Activated CD8-positive, alpha-beta memory T cell treated with anti-CD3 and anti-CD28 coated beads, Interleukin-2, amount 50 U/mL, for 24 hours (primary cell): ENCODE measurements at regions not wholly inside any gene's neighbourhood (a gene's known extent, or its start where the extent isn't known, plus 50 kb on each side); places are given as distances from the start of the nearest gene placed in this dataset.

Source experiments
- DNase-seq: peaks from one replicate; pipeline ENCODE4 v3.0.0-alpha.2; 2020; ENCODE audit errors: extremely low read depth

DNA sequence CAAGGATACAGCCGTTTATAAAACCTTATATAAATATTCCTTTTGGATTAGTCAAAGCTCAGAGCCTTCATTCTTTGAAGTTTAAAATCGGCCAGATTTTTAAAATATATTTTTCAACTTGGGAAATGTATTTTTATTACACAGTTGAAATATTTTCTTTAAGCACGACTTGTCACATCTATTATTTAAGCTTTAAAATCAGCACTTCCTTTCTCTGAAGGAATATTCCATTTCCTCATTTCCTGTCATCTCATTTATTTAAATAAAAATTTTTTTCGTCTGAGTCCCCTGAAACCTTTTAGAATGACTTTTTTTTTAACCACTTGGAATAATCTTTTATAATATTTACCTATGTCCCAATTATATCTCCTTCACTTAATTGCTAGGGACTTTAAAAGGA lies 107.5 kb upstream of the PDE3A start:
- DNase-seq, result no peak

DNA sequence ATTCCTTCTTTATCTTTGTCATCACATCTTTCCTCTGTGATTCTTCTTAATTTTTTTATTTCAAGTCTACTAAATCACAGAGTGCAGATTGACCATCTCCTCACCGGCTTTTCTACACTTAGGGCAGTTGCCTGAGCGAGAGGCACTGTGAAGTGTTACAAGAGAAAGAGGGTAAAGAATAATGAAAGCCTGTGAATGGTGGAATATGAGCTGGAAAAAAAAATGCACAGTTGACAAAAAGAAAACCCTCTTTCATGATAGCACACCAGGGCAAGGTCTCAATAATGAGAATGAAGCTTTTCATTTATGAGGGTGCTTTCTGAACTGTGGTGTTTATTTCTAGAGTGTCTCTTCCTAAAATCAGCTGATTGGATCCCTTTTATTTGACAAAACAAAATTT lies 106.2 kb upstream of the PDE3A start:
- DNase-seq, result no peak

DNA sequence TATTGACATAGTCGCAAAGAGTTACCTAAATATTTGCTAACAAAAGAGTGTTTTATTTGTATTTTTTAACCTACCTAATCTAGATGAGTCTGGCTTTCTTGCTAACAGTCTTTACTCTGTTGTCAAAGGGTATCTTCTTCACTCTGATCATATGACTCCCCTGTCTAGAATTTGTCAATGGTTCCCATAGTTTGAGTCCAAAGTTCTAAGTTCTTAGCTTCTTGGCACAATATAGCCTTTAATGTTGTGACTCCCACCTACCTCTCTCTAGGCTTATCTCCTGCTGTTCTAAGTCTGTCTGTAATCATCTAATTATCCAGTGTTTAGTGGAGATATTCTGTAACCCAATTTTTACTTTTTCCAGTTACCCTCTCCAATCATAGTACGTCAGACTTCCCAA lies 104.3 kb upstream of the PDE3A start:
- DNase-seq, result no peak

DNA sequence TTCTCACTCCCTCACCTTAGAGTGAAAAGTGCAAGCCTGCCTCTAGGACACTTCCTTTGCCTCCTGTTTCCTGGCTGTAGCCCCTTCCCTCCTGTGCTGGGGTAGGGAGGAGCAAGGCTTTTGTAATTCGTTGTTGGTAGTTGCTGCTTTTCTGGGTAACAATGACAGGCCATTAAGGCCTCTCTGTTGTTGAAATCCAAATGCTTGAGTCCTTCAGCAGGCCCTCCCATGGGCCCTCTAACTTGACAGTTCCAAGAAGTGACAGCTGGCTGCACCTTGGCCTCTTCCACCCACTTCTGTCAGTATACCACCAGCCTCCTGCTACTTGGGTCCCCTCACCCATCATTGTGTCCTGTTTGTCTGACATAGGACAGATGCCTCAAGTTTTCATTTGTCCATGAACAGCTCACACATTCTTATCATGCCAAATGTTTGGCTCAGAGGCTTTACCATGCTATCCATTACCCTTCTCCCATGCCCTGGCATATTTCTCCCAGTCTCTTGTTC lies 103.7 kb upstream of the PDE3A start:
- DNase-seq, result no peak

DNA sequence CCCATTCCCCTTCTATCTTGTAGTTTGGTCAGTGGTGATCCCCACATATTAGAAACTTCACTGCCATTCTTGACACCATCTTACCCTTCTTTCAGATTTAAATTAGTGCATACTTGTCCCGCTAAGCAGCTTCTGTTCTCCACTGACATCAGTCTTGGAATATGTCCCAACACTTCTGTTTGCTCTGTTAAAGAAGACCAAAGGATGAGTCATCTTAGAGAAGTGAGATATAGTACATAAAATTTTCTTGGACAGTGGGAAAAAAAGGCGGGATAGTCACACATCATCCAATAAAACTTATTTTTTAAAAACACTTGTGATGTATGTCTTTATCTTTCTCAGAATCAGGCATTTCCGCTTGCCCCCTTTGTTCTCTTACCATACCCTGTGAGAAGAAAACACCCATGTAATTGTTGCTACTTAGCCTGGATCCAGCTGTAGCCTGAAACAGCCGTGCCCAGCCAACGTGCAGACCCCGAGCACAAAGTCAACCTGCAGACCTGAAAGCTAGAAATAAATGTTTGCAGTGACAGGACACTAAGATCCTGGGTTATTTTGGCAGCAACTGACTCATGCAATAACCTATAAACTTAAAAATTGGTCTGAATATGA lies 100.1 kb upstream of the PDE3A start:
- DNase-seq, result no peak

DNA sequence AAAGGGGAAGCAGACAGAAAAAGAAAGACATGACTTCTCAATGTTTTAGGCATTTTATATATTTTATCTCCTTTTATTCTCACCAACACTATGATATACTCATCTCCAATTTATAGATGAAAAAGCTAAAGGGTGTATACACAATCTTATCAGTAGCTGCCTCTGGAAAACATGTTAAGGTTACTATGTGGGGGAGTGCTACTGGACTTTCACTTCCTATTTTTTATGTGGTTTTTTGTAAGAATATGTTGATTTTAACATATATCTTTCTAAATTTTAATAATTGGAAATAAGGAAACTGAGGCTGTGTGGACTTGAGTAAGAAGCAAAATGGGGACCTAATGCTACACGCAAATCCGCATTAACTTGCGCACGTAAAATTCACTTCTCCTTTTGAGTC lies 99.6 kb upstream of the PDE3A start:
- no peak for DNase-seq

DNA sequence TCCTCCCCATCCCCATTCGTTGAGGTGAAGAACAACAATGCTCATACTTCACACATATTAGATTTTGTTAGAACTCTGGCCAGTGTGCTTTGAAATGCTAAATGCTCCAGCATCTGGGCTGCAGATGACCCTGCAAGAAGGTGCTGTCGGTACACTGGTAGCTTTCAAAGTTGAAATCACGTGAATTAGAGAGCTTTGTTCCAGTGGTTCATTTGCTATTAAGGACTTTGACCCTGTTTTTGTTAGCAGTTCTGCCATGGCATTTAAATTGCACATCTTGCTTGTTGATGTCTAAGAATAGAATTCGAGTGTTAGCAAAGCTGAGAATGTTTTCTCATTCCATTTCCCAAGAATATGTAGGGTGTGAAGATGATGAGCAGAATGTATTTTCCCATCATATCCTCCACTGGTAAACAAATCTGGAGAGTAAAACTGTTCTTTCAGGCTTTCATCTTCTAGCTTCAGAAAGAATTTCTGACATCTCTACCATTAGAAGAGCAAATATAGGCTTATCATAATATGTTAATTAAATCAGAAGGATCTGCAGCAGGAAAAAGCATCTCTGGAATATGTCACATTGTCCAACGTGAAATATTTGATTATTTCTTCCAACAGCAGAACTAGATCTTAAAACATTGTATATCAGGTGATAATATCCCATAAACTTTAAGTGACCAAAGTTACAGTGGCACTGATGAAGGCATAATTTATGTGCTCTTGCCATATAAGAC lies 98.8 kb upstream of the PDE3A start:
- no peak for DNase-seq

DNA sequence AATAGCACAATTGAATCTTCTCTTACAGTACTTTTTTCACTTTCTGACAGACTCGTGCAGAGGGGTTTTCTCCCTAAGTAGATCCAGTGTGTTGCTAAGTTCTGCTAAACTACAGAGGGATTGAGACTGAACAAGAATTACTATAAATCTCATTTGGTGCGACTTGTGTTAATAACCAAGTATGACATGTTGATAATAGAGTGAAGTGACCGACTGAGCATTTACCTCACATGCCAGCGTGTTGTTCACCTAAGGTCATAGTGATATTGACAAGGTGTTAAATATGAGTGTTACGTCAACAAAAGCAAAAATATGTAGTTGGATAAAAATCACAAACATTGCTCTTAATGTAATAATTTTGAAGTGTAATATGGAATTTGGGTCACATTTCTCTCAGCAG lies 97.8 kb upstream of the PDE3A start:
- DNase-seq, result no peak

DNA sequence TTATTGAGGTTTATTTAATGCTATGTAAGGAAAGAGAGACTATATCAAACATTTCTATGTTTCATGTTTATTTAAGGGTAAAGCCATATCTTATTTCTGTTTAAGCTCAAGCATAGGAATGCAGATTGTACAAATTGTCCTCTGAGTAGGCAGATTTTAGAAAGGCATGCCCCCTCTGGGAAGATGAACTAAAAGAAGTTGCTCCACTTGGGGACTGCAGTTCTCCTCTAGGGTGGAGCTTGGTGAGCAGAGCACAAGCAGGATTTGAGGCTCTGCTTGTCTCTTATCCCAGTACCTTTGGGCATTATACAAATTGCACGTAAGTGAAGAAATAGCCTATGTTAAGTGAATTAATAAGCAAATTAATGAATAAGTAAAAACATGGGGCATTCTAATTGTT lies 96.2 kb upstream of the PDE3A start:
- no peak for DNase-seq

DNA sequence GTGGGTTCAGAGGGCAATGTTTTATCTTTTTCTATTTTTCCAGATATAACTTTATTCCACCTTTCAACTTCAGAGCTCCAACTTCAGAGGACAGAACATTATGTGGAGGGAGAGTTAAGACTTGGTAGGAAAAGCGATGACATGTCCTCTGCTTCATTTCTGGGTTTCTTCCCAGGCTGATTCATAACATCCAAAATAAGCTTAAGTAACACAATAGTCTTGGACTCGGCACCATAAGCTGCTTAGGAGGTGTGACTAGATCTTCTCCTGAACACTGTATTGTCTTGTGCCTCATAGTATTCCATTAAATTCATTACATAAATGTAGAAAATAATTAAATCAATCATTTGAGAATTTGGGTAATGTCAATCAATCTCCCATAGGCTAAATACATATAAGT lies 95.5 kb upstream of the PDE3A start:
- DNase-seq, result no peak

DNA sequence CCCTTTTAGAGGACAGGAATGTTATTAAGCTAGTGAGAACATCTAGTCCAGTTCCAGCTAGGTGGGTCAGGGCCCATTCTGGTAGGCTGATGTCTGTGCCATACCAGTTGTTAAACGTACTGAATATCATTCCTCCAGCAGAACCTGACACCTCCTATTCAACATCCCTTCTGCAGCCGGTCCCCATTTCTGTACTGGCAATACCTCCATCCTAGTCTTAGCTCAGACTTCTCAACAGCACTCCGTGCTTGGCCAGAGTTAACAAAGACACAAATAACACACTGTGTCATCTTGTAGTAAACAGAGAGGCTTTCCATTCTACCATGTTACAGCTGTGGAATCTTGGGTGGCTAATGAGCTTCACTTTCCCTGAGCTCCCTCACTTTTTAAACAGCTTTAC lies 94.3 kb upstream of the PDE3A start:
- DNase-seq, result no peak

DNA sequence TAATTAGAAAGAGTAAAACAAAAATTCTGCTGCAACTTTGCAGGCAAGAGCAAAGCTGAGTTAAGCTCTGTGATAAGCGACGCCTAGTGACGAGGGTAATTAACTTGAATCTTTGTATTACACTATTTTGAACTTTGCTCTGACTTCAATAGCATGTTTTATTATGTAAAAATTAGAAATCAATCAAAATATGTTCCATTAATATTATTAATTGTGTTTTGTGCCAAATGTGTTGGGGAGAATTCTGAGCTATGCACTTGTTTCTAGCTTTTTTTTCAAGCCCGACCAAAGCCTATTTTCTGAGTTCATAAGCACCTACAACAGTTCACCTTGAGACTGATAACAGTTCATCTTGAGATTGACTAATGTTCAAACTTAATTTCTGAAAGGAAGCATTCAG lies 90.1 kb upstream of the PDE3A start:
- no peak for DNase-seq

DNA sequence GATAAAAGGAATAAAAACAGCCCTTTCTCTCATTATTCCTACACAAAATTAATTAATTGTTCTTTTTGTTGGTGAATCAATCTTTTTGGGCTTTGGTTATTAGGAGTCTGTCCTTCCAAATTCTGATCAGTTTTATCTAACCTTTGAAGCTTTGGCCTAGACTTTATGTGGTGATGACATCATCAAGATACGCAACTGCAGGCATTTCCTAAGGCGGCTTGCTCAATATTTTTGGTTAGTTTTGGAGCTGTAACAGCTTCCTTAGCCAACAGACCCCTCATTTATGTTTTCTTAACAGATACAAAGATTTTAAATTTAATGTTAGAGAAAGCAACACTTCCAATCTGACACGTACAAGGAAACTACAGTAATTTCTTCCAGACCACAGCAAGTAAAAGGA lies 87.8 kb upstream of the PDE3A start:
- no peak for DNase-seq

DNA sequence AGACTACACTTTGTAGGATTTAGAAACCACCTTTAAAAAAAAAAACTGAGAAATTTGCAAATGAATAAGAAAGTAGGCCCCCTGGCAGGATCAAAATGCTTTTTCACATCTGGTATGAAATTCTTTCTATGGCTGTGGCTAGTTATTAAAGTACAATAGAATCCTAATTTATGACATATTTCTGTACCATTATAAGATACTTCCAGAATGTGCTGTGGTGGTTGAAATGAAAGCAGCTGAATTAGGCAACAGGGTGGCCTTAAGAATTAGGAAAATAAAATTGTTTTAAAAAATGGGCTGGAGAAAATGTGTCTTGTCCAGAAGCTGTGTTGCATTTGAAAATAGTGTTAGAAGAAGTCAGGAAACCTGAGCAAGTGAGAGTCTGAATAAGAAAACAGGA lies 85.9 kb upstream of the PDE3A start:
- no peak for DNase-seq

DNA sequence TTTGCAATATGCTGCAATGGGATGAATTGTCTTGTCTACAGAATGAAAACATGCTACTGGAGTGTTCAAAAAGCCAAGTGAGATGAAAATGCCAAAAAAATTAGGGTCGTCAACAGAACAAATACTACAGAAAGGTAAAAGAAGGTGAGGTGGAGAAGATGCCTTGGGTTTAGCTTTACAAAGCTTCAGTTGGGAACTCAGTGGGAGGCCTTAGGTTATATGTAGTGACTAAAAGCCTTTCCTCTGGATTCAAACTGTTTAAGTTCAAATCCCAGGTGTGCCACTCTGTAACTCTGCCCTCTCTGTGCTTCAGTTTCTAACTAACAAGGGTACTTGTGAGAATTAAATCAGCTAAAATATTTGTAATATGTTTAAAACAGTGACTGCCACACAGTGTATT lies 84.9 kb upstream of the PDE3A start:
- DNase-seq, result no peak

DNA sequence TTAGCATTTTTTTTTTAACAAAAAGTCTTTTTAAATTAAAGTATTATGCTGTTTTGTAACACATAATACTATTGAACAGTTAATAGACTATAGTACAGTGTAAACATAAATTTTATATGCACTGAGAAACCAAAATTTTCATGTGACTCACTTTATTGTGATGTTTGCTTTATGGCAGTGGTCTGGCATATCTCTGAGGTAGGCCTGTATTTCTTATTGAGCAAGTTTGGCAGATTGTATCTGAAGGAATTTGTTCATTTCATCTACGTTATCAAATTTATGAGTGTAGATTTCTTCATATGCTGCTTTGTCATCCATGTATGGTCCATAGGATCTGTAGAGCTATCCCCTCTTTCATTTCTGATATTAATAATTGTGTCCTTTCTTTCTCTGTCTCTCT lies 78.8 kb upstream of the PDE3A start:
- DNase-seq, result no peak

DNA sequence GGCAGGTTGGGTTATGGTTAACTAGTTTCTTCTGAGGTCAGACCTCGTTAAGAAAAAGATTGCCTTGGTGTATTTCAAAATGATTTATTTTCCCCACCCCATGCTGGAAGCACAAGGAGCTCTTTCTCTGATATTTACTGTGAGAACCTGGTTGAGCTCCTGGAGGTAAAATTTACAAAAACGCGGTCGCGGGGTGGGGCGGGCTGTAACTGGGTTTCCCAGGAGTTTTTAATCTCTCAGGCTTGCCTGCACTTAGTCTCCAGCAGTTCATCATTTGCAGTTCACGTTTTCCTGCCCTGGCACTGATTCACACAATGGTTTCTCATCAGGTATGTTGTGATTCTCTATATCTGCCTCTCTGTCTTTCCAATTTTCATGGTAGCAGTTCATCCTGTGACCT lies 67.9 kb upstream of the PDE3A start:
- no peak for DNase-seq

DNA sequence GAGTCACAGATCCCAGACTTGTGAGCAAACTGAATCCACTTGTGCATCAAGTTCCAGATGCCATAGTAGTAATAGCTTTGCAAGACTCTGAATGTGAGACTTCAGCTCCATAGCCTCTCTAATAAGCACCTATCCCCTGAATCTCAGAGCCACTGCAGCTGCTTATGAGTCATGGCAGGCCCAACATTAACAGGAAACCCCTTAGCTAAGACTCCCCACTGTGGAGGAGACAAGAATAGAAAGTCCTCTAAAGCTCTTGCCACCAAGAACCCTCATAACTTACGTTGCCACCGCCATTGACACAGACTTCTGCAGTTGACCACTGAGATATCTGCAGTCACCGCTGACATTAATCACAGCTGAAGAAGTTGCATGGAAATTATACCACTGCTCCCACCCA lies 62.9 kb upstream of the PDE3A start:
- DNase-seq, result no peak

DNA sequence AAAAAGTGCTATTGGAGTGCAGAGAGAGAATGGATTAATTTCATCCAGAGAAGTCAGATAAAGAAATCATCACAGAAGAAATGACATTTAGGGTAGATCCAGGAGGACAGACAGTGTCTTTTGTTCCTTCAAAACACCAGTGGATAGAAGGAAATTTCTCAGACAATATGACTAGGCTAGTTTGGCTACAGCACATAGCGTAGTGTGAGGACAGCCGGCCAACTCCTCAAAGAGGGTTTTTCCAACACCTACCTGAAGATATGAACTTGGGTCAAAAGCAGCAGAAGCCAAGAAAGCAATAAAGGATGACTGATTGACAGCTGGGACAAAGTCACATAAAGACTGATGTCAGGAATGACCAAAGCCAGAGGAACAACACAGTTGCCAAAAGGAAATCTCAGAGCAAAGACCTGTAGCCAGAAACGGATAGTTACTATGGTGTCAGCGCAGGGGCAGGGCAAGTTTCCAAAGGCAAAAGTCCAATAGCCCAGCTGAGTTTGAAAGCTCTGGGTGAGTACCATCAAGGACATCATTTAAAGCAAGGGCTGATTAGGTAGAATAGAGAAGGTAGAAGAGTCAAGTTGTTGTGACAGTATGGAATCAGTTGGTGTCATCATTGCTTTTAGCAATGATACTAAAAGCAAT lies 58.7 kb upstream of the PDE3A start:
- no peak for DNase-seq

DNA sequence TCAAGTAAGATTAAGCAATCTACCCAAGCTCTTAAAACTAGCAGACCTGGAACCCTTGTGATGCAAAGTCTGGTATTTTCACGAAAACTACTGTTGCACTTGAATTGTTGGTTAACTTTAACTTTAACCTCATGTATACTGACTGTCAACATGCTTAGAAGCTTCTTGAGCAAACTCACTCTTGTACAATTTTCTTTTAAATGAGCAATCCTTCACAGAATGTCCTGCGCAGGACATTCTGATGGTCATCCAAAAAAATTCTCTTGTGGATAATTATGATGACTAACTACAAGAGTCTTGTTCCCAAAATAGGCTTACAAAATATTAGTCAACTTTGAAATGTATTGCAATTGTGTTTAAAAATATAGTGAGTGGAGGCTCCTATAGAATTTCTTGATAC lies 54.0 kb upstream of the PDE3A start:
- DNase-seq, result no peak

DNA sequence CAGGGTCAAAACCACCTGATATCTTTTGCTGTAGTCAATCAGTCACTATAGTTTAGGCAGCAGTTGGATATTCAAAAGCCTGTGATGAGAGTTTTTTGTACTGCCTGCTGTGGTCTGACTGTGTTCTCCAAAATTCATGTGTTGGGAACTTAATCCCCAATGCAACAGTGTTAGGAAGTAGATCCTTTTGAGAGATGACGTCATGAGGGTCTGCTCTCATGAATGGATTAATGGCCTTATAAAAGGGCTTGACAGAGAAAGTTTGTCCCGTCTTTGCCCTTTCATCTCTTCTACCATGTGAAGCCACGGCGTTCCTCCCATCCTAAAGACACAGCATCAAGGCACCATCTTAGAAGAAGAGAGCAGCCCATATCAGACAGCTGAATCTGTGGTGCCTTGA lies 50.8 kb upstream of the PDE3A start:
- no peak for DNase-seq
